ENCODE measurements at regions not wholly inside any gene's neighbourhood (a gene's known extent, or its start where the extent isn't known, plus 50 kb on each side); places are given as distances from the start of the nearest gene placed in this dataset.

- TF ChIP-seq TAF1 (IDR thresholded peaks at IDR 0.05; ENCODE audit: low read depth, low read length), result no peak
- no peak for FAIRE-seq
Measured at GRCh38 chr17:72060084-72060483, 60.7 kb upstream of the SOX9 start.

GRCh38 chr17:72063262-72063661, 57.6 kb upstream of the SOX9 start:
- DNase-seq (ENCODE audit: insufficient read length, low spot score), result no peak
- no peak for FAIRE-seq
- no peak for TF ChIP-seq SPI1 (IDR thresholded peaks at IDR 0.05; ENCODE audit: low read depth, low read length)
- no peak for TF ChIP-seq POLR2AphosphoS5 (IDR thresholded peaks at IDR 0.05; ENCODE audit: low read depth, low read length)

More at GRCh38 chr17:72060084-72060483, 60.7 kb upstream of the SOX9 start:
- DNase-seq (ENCODE audit: insufficient read length, low spot score), result no peak

GRCh38 chr17:72063756-72064450, 56.9 kb upstream of the SOX9 start:
- FAIRE-seq (no peak), DNase-seq (ENCODE audit: insufficient read length, low spot score) (no peak)
- TF ChIP-seq TAF1 (IDR thresholded peaks at IDR 0.05; ENCODE audit: low read depth, low read length), result no peak

GRCh38 chr17:72064606-72065193, 56.1 kb upstream of the SOX9 start:
- TF ChIP-seq PAX5 (IDR thresholded peaks at IDR 0.05; ENCODE audit: insufficient read depth, low read length, severe bottlenecking), result no peak
- TF ChIP-seq TAF1 (IDR thresholded peaks at IDR 0.05; ENCODE audit: low read depth, low read length), result no peak
- TF ChIP-seq POU2F2 (IDR thresholded peaks at IDR 0.05; ENCODE audit: low read depth, low read length), result no peak
- no peak for TF ChIP-seq POLR2A (IDR thresholded peaks at IDR 0.05; ENCODE audit: low read depth, low read length)
- no peak for TF ChIP-seq SPI1 (IDR thresholded peaks at IDR 0.05; ENCODE audit: low read depth, low read length)
- no peak for TF ChIP-seq POLR2AphosphoS5 (IDR thresholded peaks at IDR 0.05; ENCODE audit: low read depth, low read length)
- FAIRE-seq (no peak), DNase-seq (ENCODE audit: insufficient read length, low spot score) (no peak)

GRCh38 chr17:72065556-72065955, 55.3 kb upstream of the SOX9 start:
- TF ChIP-seq POU2F2 (IDR thresholded peaks at IDR 0.05; ENCODE audit: low read depth, low read length), result no peak
- no peak for TF ChIP-seq POLR2A (IDR thresholded peaks at IDR 0.05; ENCODE audit: low read depth, low read length)
- no peak for TF ChIP-seq TAF1 (IDR thresholded peaks at IDR 0.05; ENCODE audit: low read depth, low read length)
- no peak for TF ChIP-seq SPI1 (IDR thresholded peaks at IDR 0.05; ENCODE audit: low read depth, low read length)
- no peak for TF ChIP-seq POLR2AphosphoS5 (IDR thresholded peaks at IDR 0.05; ENCODE audit: low read depth, low read length)
- TF ChIP-seq PAX5 (IDR thresholded peaks at IDR 0.05; ENCODE audit: insufficient read depth, low read length, severe bottlenecking), result no peak
- no peak for FAIRE-seq
- no peak for DNase-seq (ENCODE audit: insufficient read length, low spot score)

- no peak for FAIRE-seq
- no peak for DNase-seq (ENCODE audit: insufficient read length, low spot score)
- TF ChIP-seq POLR2AphosphoS5 (IDR thresholded peaks at IDR 0.05; ENCODE audit: low read depth, low read length) (no peak), POU2F2 (IDR thresholded peaks at IDR 0.05; ENCODE audit: low read depth, low read length) (no peak), PAX5 (IDR thresholded peaks at IDR 0.05; ENCODE audit: insufficient read depth, low read length, severe bottlenecking) (no peak), TAF1 (IDR thresholded peaks at IDR 0.05; ENCODE audit: low read depth, low read length) (no peak), POLR2A (IDR thresholded peaks at IDR 0.05; ENCODE audit: low read depth, low read length) (no peak), SPI1 (IDR thresholded peaks at IDR 0.05; ENCODE audit: low read depth, low read length) (no peak)
Measured at GRCh38 chr17:72068643-72069042, 52.2 kb upstream of the SOX9 start.

GRCh38 chr17:72069586-72070202, 51.1 kb upstream of the SOX9 start:
- no peak for DNase-seq (ENCODE audit: insufficient read length, low spot score)
- FAIRE-seq, result no peak
- no peak for TF ChIP-seq POU2F2 (IDR thresholded peaks at IDR 0.05; ENCODE audit: low read depth, low read length)
- TF ChIP-seq PAX5 (IDR thresholded peaks at IDR 0.05; ENCODE audit: insufficient read depth, low read length, severe bottlenecking), result no peak
- TF ChIP-seq POLR2A (IDR thresholded peaks at IDR 0.05; ENCODE audit: low read depth, low read length), result no peak
- TF ChIP-seq SPI1 (IDR thresholded peaks at IDR 0.05; ENCODE audit: low read depth, low read length), result no peak
- TF ChIP-seq TAF1 (IDR thresholded peaks at IDR 0.05; ENCODE audit: low read depth, low read length), result no peak
